GM23338 (cell line): ENCODE measurements at regions not wholly inside any gene's neighbourhood (a gene's known extent, or its start where the extent isn't known, plus 50 kb on each side); places are given as distances from the start of the nearest gene placed in this dataset.

Experiments used
- EZH2phosphoT487 ChIP-seq: fragments of 200-600 bp; sonication (generic); IDR thresholded peaks from one replicate; pipeline ENCODE4 v1.8.1; 2018; ENCODE audit warnings: antibody characterized with exemption; ENCODE audit not compliant: unreplicated experiment
- NANOG ChIP-seq: IDR thresholded peaks from 2 replicates; pipeline ENCODE4 v1.6.1; 2016; ENCODE audit warnings: antibody characterized with exemption, borderline replicate concordance
- POLR2AphosphoS5 ChIP-seq: IDR thresholded peaks from 2 replicates; pipeline ENCODE4 v1.6.1; 2016; ENCODE audit warnings: antibody characterized with exemption, low read depth
- STAT1 ChIP-seq: IDR thresholded peaks from one replicate; pipeline ENCODE4 v1.6.1; 2016; ENCODE audit warnings: antibody characterized with exemption; ENCODE audit not compliant: unreplicated experiment
- ZNF114 ChIP-seq: fragments of 250-450 bp; sonication (Bioruptor Pico); IDR thresholded peaks from 2 replicates; pipeline ENCODE4 v1.5.0; 2020; ENCODE audit warnings: mild to moderate bottlenecking, moderate library complexity
- ZNF331 ChIP-seq: fragments of 250-450 bp; sonication (Bioruptor Pico); IDR thresholded peaks from 2 replicates; pipeline ENCODE4 v1.5.0; 2020; ENCODE audit warnings: low read depth, mild to moderate bottlenecking, moderate library complexity
- TF ChIP-seq, protein P1 (sequence below): fragments of 250-450 bp; sonication (Bioruptor Pico); IDR thresholded peaks from 2 replicates; pipeline ENCODE4 v1.5.0; 2020; ENCODE audit warnings: mild to moderate bottlenecking, moderate library complexity
- TF ChIP-seq, protein P2 (sequence below), 2 experiments: fragments of 200-600 bp in 1 of 2; sonication (generic) in 1 of 2; conservative IDR thresholded peaks; 2 replicates each; pipeline versions ENCODE4 v1.5.1 to v1.6.1; 2016 to 2017; ENCODE audit warnings: antibody characterized with exemption in 2 of 2, low read depth in 2 of 2, mild to moderate bottlenecking in 2 of 2, moderate library complexity in 1 of 2
- TF ChIP-seq, protein P3 (sequence below): IDR thresholded peaks from 2 replicates; pipeline ENCODE4 v1.6.1; 2016; ENCODE audit warnings: antibody characterized with exemption

DNA sequence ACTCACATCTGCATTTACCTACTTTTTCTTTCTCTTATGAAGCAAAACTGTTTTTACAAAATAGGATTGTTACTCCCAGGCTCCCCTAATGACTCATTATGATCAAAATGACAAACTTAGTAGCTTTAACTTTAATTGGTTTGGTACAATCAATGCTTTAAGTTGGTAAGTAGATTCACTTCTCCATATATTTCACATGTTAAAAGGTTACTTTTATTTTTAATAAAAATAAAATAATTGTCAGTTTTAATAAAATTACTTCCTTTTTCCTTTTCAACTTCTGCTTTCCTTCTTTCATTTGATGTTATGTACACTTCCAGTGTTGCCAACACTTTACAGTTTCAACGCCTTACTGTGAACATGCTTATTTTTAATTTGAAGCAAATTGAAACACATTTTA is 477.6 kb downstream of the SETD4 start (continued):
- TF ChIP-seq, protein P1, sequence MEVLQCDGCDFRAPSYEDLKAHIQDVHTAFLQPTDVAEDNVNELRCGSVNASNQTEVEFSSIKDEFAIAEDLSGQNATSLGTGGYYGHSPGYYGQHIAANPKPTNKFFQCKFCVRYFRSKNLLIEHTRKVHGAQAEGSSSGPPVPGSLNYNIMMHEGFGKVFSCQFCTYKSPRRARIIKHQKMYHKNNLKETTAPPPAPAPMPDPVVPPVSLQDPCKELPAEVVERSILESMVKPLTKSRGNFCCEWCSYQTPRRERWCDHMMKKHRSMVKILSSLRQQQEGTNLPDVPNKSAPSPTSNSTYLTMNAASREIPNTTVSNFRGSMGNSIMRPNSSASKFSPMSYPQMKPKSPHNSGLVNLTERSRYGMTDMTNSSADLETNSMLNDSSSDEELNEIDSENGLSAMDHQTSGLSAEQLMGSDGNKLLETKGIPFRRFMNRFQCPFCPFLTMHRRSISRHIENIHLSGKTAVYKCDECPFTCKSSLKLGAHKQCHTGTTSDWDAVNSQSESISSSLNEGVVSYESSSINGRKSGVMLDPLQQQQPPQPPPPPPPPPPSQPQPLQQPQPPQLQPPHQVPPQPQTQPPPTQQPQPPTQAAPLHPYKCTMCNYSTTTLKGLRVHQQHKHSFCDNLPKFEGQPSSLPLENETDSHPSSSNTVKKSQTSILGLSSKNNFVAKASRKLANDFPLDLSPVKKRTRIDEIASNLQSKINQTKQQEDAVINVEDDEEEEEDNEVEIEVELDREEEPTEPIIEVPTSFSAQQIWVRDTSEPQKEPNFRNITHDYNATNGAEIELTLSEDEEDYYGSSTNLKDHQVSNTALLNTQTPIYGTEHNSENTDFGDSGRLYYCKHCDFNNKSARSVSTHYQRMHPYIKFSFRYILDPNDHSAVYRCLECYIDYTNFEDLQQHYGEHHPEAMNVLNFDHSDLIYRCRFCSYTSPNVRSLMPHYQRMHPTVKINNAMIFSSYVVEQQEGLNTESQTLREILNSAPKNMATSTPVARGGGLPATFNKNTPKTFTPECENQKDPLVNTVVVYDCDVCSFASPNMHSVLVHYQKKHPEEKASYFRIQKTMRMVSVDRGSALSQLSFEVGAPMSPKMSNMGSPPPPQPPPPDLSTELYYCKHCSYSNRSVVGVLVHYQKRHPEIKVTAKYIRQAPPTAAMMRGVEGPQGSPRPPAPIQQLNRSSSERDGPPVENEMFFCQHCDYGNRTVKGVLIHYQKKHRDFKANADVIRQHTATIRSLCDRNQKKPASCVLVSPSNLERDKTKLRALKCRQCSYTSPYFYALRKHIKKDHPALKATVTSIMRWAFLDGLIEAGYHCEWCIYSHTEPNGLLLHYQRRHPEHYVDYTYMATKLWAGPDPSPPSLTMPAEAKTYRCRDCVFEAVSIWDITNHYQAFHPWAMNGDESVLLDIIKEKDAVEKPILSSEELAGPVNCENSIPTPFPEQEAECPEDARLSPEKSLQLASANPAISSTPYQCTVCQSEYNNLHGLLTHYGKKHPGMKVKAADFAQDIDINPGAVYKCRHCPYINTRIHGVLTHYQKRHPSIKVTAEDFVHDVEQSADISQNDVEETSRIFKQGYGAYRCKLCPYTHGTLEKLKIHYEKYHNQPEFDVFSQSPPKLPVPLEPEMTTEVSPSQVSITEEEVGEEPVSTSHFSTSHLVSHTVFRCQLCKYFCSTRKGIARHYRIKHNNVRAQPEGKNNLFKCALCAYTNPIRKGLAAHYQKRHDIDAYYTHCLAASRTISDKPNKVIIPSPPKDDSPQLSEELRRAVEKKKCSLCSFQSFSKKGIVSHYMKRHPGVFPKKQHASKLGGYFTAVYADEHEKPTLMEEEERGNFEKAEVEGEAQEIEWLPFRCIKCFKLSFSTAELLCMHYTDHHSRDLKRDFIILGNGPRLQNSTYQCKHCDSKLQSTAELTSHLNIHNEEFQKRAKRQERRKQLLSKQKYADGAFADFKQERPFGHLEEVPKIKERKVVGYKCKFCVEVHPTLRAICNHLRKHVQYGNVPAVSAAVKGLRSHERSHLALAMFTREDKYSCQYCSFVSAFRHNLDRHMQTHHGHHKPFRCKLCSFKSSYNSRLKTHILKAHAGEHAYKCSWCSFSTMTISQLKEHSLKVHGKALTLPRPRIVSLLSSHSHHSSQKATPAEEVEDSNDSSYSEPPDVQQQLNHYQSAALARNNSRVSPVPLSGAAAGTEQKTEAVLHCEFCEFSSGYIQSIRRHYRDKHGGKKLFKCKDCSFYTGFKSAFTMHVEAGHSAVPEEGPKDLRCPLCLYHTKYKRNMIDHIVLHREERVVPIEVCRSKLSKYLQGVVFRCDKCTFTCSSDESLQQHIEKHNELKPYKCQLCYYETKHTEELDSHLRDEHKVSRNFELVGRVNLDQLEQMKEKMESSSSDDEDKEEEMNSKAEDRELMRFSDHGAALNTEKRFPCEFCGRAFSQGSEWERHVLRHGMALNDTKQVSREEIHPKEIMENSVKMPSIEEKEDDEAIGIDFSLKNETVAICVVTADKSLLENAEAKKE: no peak
- no peak for TF ChIP-seq POLR2AphosphoS5
- no peak for TF ChIP-seq STAT1
- TF ChIP-seq ZNF331: no peak
- TF ChIP-seq ZNF114 (CRISPR knock-in tag): no peak
- TF ChIP-seq EZH2phosphoT487: no peak
- TF ChIP-seq, protein P2, sequence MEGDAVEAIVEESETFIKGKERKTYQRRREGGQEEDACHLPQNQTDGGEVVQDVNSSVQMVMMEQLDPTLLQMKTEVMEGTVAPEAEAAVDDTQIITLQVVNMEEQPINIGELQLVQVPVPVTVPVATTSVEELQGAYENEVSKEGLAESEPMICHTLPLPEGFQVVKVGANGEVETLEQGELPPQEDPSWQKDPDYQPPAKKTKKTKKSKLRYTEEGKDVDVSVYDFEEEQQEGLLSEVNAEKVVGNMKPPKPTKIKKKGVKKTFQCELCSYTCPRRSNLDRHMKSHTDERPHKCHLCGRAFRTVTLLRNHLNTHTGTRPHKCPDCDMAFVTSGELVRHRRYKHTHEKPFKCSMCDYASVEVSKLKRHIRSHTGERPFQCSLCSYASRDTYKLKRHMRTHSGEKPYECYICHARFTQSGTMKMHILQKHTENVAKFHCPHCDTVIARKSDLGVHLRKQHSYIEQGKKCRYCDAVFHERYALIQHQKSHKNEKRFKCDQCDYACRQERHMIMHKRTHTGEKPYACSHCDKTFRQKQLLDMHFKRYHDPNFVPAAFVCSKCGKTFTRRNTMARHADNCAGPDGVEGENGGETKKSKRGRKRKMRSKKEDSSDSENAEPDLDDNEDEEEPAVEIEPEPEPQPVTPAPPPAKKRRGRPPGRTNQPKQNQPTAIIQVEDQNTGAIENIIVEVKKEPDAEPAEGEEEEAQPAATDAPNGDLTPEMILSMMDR (conservative IDR thresholded peaks at IDR 0.05; ENCODE audit: low read depth in 2 of 2): no peak
- no peak for TF ChIP-seq NANOG
- TF ChIP-seq, protein P3, sequence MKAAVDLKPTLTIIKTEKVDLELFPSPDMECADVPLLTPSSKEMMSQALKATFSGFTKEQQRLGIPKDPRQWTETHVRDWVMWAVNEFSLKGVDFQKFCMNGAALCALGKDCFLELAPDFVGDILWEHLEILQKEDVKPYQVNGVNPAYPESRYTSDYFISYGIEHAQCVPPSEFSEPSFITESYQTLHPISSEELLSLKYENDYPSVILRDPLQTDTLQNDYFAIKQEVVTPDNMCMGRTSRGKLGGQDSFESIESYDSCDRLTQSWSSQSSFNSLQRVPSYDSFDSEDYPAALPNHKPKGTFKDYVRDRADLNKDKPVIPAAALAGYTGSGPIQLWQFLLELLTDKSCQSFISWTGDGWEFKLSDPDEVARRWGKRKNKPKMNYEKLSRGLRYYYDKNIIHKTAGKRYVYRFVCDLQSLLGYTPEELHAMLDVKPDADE: no peak
